Activated B cell treated with CpG ODN at 0.5 μM for 24 hours (primary cell): ENCODE measurements at regions not wholly inside any gene's neighbourhood (a gene's known extent, or its start where the extent isn't known, plus 50 kb on each side); places are given as distances from the start of the nearest gene placed in this dataset.

Source experiments
- ATAC-seq: fragments of 200-7000 bp; cut with Tn5 transposase; one replicate; pipeline ENCODE4 v1.10.0; 2021; ENCODE audit warnings: low read depth, mild to moderate bottlenecking, moderate library complexity
- CTCF ChIA-PET: fragments of 350-600 bp; sonication (Branson Sonifier 250); formaldehyde crosslinking; loops from one replicate; lab custom pipeline; 2021; ENCODE audit warnings: antibody characterized with exemption; lab: Charles Lee
- POLR2A ChIA-PET: fragments of 350-600 bp; sonication (Branson Sonifier 250); formaldehyde crosslinking; loops from one replicate; lab custom pipeline; 2021; ENCODE audit warnings: antibody characterized with exemption; lab: Charles Lee
- DNase-seq: peaks from one replicate; pipeline ENCODE4 v3.0.0; 2022
- H3K27ac Mint-ChIP-seq: one replicate; pipeline ENCODE4 v1.8.0; 2020; ENCODE audit warnings: mixed read lengths
- H3K27me3 Mint-ChIP-seq: one replicate; pipeline ENCODE4 v1.8.0; 2021; ENCODE audit warnings: mixed read lengths
- H3K36me3 Mint-ChIP-seq: one replicate; pipeline ENCODE4 v1.8.0; 2021; ENCODE audit warnings: low read depth, mixed read lengths
- H3K4me1 Mint-ChIP-seq: one replicate; pipeline ENCODE4 v1.8.0; 2021; ENCODE audit warnings: mixed read lengths
- H3K4me3 Mint-ChIP-seq: one replicate; pipeline ENCODE4 v1.8.0; 2020; ENCODE audit warnings: mild to moderate bottlenecking, mixed read lengths
- H3K9me3 Mint-ChIP-seq: one replicate; pipeline ENCODE4 v1.8.0; 2020; ENCODE audit warnings: mixed read lengths
- intact Hi-C: fragments of 100-400 bp; cut with micrococcal nuclease; formaldehyde crosslinking; loops from one replicate; pipeline ENCODE4 v1.15.1; 2024
- TF ChIP-seq, protein P1 (sequence below): fragments of 200-600 bp; IDR thresholded peaks from one replicate; pipeline ENCODE4 v1.8.0; 2022; ENCODE audit warnings: antibody characterized with exemption, mild to moderate bottlenecking

- Mint-ChIP-seq H3K4me3 (no peak overlapping the region), H3K27ac (no peak overlapping the region), H3K36me3 (no peaks in the 10 kb centered on the region), H3K9me3 (peaks cover 4% of the 10 kb centered on the region), H3K27me3 (no peaks in the 10 kb centered on the region), H3K4me1 (no peaks in the 10 kb centered on the region)
- TF ChIP-seq, protein P1, sequence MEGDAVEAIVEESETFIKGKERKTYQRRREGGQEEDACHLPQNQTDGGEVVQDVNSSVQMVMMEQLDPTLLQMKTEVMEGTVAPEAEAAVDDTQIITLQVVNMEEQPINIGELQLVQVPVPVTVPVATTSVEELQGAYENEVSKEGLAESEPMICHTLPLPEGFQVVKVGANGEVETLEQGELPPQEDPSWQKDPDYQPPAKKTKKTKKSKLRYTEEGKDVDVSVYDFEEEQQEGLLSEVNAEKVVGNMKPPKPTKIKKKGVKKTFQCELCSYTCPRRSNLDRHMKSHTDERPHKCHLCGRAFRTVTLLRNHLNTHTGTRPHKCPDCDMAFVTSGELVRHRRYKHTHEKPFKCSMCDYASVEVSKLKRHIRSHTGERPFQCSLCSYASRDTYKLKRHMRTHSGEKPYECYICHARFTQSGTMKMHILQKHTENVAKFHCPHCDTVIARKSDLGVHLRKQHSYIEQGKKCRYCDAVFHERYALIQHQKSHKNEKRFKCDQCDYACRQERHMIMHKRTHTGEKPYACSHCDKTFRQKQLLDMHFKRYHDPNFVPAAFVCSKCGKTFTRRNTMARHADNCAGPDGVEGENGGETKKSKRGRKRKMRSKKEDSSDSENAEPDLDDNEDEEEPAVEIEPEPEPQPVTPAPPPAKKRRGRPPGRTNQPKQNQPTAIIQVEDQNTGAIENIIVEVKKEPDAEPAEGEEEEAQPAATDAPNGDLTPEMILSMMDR, result no peak
- no peak for DNase-seq
- intact Hi-C loops, result no loop called here
- ChIA-PET CTCF (no interaction called here), POLR2A (no interaction called here)
- no peak for ATAC-seq
Observed at GRCh38 chr14:45673420-45673819, 420.4 kb upstream of the MIS18BP1 start.

- POLR2A ChIA-PET, result no interaction called here
- H3K27me3 Mint-ChIP-seq, result no peaks in the 10 kb centered on the region
- CTCF ChIA-PET, result no interaction called here
Observed at GRCh38 chr14:45664668-45665356, 411.8 kb upstream of the MIS18BP1 start.

GRCh38 chr14:45658917-45659299 is 405.9 kb upstream of the MIS18BP1 start:
- no peak overlapping the region for H3K27ac Mint-ChIP-seq
- no peak overlapping the region for H3K4me3 Mint-ChIP-seq
- ChIA-PET POLR2A (no interaction called here), CTCF (no interaction called here)
- peaks cover 9% of the 10 kb centered on the region for H3K9me3 Mint-ChIP-seq
- no peaks in the 10 kb centered on the region for H3K27me3 Mint-ChIP-seq
- no peak for DNase-seq
- no peaks in the 10 kb centered on the region for H3K4me1 Mint-ChIP-seq
- H3K36me3 Mint-ChIP-seq, result no peaks in the 10 kb centered on the region
- ATAC-seq, result no peak
- TF ChIP-seq, protein P1, result no peak
- intact Hi-C loops, result no loop called here

More at GRCh38 chr14:45664668-45665356, 411.8 kb upstream of the MIS18BP1 start:
- Mint-ChIP-seq H3K4me1 (no peaks in the 10 kb centered on the region), H3K9me3 (peaks cover 15% of the 10 kb centered on the region), H3K27ac (no peak overlapping the region), H3K36me3 (no peaks in the 10 kb centered on the region), H3K4me3 (no peak overlapping the region)
- ATAC-seq (no peak), DNase-seq (no peak)
- intact Hi-C loops, result no loop called here
- TF ChIP-seq, protein P1, result no peak

DNA sequence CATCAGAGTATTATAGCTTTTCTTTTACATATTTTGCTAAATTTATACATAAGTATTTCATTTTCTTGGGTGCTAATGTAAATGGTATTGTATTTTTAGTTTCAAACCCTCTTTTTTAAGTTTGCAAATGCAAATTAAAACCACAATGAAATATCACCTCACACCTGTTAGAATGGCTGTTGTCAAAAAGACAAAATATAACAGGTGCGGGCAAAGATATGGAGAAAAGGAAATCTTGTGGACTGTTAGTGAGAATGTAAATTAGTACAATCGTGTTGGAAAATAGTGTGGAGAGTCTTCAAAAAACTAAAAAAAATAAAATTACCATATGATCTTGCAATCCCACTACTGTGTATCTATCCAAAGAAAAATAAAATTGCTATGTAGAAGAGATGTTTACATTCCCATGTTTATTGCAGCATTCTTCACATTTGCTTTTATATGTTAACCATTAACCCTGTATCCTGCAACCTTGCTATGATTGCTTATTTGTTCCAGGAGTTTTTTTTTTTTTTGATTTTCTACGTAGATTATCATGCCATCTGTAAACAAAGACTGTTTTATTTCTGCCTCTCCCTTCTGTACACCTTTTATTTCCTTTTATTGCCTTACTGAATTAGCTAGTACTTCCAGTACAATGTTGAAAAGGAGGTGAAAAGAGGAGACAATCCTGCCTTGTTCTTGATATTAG is 405.4 kb upstream of the MIS18BP1 start:
- DNase-seq, result no peak
- POLR2A ChIA-PET, result no interaction called here
- Mint-ChIP-seq H3K27ac (no peak overlapping the region), H3K4me3 (no peak overlapping the region), H3K36me3 (no peaks in the 10 kb centered on the region), H3K27me3 (no peaks in the 10 kb centered on the region), H3K4me1 (no peaks in the 10 kb centered on the region), H3K9me3 (peaks cover 9% of the 10 kb centered on the region)
- TF ChIP-seq, protein P1, result no peak
- CTCF ChIA-PET, result no interaction called here
- no peak for ATAC-seq
- intact Hi-C loops, result no loop called here

GRCh38 chr14:45651890-45652289 is 398.9 kb upstream of the MIS18BP1 start:
- Mint-ChIP-seq H3K4me1 (no peaks in the 10 kb centered on the region), H3K4me3 (no peak overlapping the region), H3K27me3 (no peaks in the 10 kb centered on the region), H3K27ac (no peak overlapping the region), H3K9me3 (peaks cover 8% of the 10 kb centered on the region), H3K36me3 (no peaks in the 10 kb centered on the region)
- ATAC-seq (no peak), DNase-seq (no peak)
- ChIA-PET POLR2A (no interaction called here), CTCF (no interaction called here)
- intact Hi-C loops, result no loop called here
- TF ChIP-seq, protein P1, result no peak
